PC-3 (cell line): ENCODE measurements at regions not wholly inside any gene's neighbourhood (a gene's known extent, or its start where the extent isn't known, plus 50 kb on each side); places are given as distances from the start of the nearest gene placed in this dataset.

Source experiments
- EZH2 ChIP-seq: fragments of 300-600 bp; sonication (generic); IDR thresholded peaks from one replicate; pipeline ENCODE4 v1.6.1; 2017; ENCODE audit warnings: antibody characterized with exemption, mild to moderate bottlenecking, low read length; ENCODE audit not compliant: unreplicated experiment
- TF ChIP-seq, protein P1 (sequence below): fragments of 300-600 bp; sonication (generic); conservative IDR thresholded peaks from 2 replicates; pipeline ENCODE4 v1.5.1; 2017; ENCODE audit warnings: antibody characterized with exemption, low read depth, mild to moderate bottlenecking, low read length

DNA sequence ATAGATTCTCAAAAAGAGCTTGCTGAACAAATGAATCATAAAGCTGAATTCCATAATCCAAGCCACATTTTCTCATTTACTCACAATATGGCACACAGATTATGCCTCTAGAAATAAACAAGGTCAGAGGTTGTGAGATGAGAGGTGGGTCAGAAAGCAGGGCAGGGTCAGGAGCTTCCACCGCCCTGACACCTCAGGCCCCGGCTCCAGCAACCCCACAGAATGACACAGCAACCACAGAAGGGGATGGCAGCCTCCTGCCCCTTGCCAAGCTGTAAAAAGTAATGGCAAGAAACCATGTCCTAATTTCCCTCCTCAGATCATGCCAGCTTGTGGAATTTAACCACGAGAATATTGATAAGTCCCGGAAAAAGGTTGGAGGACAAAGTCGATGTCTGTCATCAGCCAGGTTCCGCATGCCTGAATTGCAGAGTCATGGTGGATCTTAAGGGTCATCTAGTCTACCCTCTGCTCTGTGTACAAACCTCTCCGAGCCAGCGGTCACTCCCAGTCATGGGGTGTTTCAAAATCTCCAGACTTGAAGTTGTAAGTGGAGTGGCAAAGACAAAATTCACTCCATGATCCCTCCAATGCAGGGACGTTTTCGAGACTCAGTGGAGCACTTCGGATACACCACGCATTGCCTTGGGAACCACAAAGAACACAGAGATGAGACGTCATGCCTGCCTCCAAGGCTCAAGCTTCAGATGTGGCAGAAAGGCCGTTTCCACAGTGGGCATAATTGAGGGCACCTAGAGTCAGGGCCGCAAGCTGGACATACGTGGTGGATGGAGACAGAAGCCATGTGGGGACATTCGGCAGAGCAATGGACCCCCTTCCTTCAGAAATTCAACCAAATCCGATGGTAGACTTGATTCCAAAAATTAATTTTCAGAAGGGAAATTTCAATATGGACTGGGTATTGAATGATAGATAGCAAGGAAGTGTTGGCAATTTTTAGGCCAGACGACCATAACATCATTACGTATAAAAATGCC is 254.0 kb downstream of the TOMM20 start:
- TF ChIP-seq, protein P1, sequence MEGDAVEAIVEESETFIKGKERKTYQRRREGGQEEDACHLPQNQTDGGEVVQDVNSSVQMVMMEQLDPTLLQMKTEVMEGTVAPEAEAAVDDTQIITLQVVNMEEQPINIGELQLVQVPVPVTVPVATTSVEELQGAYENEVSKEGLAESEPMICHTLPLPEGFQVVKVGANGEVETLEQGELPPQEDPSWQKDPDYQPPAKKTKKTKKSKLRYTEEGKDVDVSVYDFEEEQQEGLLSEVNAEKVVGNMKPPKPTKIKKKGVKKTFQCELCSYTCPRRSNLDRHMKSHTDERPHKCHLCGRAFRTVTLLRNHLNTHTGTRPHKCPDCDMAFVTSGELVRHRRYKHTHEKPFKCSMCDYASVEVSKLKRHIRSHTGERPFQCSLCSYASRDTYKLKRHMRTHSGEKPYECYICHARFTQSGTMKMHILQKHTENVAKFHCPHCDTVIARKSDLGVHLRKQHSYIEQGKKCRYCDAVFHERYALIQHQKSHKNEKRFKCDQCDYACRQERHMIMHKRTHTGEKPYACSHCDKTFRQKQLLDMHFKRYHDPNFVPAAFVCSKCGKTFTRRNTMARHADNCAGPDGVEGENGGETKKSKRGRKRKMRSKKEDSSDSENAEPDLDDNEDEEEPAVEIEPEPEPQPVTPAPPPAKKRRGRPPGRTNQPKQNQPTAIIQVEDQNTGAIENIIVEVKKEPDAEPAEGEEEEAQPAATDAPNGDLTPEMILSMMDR, result no peak
- TF ChIP-seq EZH2, result no peak
